ENCODE measurements at regions not wholly inside any gene's neighbourhood (a gene's known extent, or its start where the extent isn't known, plus 50 kb on each side); places are given as distances from the start of the nearest gene placed in this dataset.

DNA sequence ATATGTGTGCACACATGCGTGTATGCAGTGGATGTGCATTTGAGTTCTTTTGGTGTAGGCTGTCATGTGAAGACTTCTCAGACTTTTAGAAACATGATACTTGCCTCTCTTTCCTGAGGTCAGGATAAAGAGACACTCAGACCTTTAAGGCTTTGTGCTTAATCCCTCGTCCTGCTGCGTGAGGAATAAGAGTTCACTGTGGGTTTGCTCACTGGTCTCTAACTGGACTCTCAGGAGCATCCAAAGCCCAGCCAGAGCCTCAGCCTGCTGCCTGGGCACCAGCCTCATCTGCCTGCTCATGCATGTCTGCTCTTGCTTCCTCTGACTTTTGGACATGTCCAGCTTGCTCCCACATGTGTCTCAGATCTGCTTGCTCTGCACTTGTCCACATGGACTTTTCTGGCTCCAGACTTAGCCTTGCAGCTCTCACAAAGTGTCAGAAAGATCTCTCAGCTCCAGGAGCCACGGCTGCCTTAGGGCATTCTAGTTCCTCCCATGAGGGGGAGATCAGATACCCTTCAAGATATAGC lies 65.1 kb upstream of the ZNF366 start:
- no peak overlapping the region for H3K4me3 ChIP-seq
- H3K36me3 Mint-ChIP-seq: peaks cover 4% of the 10 kb centered on the region
- TF ChIP-seq EZH2 (IDR thresholded peaks at IDR 0.05) (no peak), EZH2phosphoT487 (IDR thresholded peaks at IDR 0.05) (no peak)
- TF ChIP-seq, protein P1, sequence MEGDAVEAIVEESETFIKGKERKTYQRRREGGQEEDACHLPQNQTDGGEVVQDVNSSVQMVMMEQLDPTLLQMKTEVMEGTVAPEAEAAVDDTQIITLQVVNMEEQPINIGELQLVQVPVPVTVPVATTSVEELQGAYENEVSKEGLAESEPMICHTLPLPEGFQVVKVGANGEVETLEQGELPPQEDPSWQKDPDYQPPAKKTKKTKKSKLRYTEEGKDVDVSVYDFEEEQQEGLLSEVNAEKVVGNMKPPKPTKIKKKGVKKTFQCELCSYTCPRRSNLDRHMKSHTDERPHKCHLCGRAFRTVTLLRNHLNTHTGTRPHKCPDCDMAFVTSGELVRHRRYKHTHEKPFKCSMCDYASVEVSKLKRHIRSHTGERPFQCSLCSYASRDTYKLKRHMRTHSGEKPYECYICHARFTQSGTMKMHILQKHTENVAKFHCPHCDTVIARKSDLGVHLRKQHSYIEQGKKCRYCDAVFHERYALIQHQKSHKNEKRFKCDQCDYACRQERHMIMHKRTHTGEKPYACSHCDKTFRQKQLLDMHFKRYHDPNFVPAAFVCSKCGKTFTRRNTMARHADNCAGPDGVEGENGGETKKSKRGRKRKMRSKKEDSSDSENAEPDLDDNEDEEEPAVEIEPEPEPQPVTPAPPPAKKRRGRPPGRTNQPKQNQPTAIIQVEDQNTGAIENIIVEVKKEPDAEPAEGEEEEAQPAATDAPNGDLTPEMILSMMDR (IDR thresholded peaks at IDR 0.05): no peak
- H3K27ac ChIP-seq: no peak overlapping the region
- DNase-seq (ENCODE audit: low spot score): peak; percentile 66
- no peaks in the 10 kb centered on the region for H4K20me1 ChIP-seq (ENCODE audit: low read depth)
- no peaks in the 10 kb centered on the region for H3K36me3 ChIP-seq
- H3K4me1 Mint-ChIP-seq: peaks cover 18% of the 10 kb centered on the region
- peaks cover 13% of the 10 kb centered on the region for H3K27me3 ChIP-seq
- peak overlapping the region; percentile 48 for H3K27ac Mint-ChIP-seq
- no peaks in the 10 kb centered on the region for H3K9me3 ChIP-seq (ENCODE audit: low read depth)
- peaks cover 10% of the 10 kb centered on the region for H3K4me1 ChIP-seq
- H2AFZ ChIP-seq (replicated peaks): no peak overlapping the region
- no peaks in the 10 kb centered on the region for H3F3A ChIP-seq (ENCODE audit: low read depth)
- peaks cover 8% of the 10 kb centered on the region for H3K9me3 Mint-ChIP-seq
- H3K4me2 ChIP-seq: peak overlapping the region; percentile 24
- no peak overlapping the region for H3K4me3 Mint-ChIP-seq
- no peaks in the 10 kb centered on the region for H3K79me2 ChIP-seq (ENCODE audit: low read depth)
- H3K9ac ChIP-seq: no peak overlapping the region
- H3K27me3 Mint-ChIP-seq (ENCODE audit: insufficient read depth, low read depth): peaks cover 4% of the 10 kb centered on the region

DNA sequence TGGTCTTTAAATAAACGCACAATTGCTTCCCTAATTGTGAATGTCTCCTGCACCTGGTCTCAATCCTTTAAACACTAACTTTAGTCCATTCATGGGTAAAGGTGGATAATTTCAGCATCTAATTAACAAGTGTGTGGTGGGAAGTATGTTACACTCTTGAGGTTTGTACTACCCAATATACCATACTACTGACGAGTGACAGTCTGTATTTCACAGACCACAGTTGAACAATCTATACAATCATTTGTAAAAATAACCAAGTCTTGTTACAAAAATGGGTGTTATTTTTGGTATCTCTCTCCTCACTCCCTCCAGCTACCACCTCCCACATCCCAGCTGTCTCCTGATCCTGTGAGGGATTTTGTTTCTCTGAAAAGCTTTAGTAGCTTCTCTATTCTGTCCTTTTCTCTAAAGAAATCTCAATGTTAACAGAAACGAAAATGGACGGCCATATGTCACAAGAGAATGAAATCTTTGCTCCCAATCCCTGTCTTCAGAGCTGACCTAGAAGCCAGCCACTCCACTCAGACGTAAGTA lies 62.3 kb upstream of the ZNF366 start:
- Histone ChIP-seq H4K20me1 (ENCODE audit: low read depth) (no peaks in the 10 kb centered on the region), H2AFZ (replicated peaks) (no peak overlapping the region), H3K4me2 (no peak overlapping the region), H3K27ac (no peak overlapping the region), H3K36me3 (no peaks in the 10 kb centered on the region), H3K27me3 (peaks cover 13% of the 10 kb centered on the region), H3K9me3 (ENCODE audit: low read depth) (no peaks in the 10 kb centered on the region), H3K4me1 (peaks cover 10% of the 10 kb centered on the region), H3F3A (ENCODE audit: low read depth) (no peaks in the 10 kb centered on the region), H3K4me3 (no peak overlapping the region), H3K9ac (no peak overlapping the region), H3K79me2 (ENCODE audit: low read depth) (no peaks in the 10 kb centered on the region)
- H3K4me1 Mint-ChIP-seq: peaks cover 25% of the 10 kb centered on the region
- H3K27me3 Mint-ChIP-seq (ENCODE audit: insufficient read depth, low read depth): peaks cover 2% of the 10 kb centered on the region
- H3K9me3 Mint-ChIP-seq: no peaks in the 10 kb centered on the region
- no peak for DNase-seq (ENCODE audit: low spot score)
- no peak for TF ChIP-seq EZH2phosphoT487 (IDR thresholded peaks at IDR 0.05)
- TF ChIP-seq, protein P1 (IDR thresholded peaks at IDR 0.05): no peak
- no peak for TF ChIP-seq EZH2 (IDR thresholded peaks at IDR 0.05)
- no peak overlapping the region for H3K27ac Mint-ChIP-seq
- H3K4me3 Mint-ChIP-seq: no peak overlapping the region
- no peaks in the 10 kb centered on the region for H3K36me3 Mint-ChIP-seq

DNA sequence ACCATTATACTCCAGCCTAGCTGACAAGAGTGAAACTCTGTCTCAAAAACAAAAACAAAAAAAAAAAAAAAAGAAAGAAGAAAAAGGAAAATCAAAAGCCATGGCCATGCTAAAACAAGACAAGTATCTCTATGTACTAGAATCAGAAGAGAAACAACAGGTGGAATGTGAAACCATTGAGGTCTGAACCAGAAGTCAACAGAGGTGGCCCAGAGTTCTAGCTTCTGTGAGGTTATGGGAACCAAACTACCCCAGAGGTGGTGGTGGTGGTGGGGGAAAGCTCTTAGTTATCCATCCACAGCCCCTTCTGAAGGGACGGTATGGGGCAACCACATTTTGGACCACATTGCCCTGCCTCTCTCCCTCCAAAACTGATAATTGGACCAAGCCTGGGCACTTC lies 59.5 kb upstream of the ZNF366 start:
- no peaks in the 10 kb centered on the region for H3F3A ChIP-seq (ENCODE audit: low read depth)
- no peak overlapping the region for H3K27ac ChIP-seq
- no peak overlapping the region for H3K4me2 ChIP-seq
- peaks cover 4% of the 10 kb centered on the region for H3K9me3 Mint-ChIP-seq
- peaks cover 15% of the 10 kb centered on the region for H3K4me1 Mint-ChIP-seq
- H2AFZ ChIP-seq (replicated peaks): no peak overlapping the region
- H3K27me3 Mint-ChIP-seq (ENCODE audit: insufficient read depth, low read depth): peaks cover 4% of the 10 kb centered on the region
- H3K9ac ChIP-seq: no peak overlapping the region
- no peak for DNase-seq (ENCODE audit: low spot score)
- H3K36me3 ChIP-seq: no peaks in the 10 kb centered on the region
- no peak overlapping the region for H3K27ac Mint-ChIP-seq
- no peak overlapping the region for H3K4me3 ChIP-seq
- H4K20me1 ChIP-seq (ENCODE audit: low read depth): no peaks in the 10 kb centered on the region
- H3K79me2 ChIP-seq (ENCODE audit: low read depth): no peaks in the 10 kb centered on the region
- no peaks in the 10 kb centered on the region for H3K9me3 ChIP-seq (ENCODE audit: low read depth)
- H3K36me3 Mint-ChIP-seq: no peaks in the 10 kb centered on the region
- no peaks in the 10 kb centered on the region for H3K27me3 ChIP-seq
- no peak overlapping the region for H3K4me3 Mint-ChIP-seq
- H3K4me1 ChIP-seq: peaks cover 1% of the 10 kb centered on the region
- TF ChIP-seq EZH2 (IDR thresholded peaks at IDR 0.05) (no peak), EZH2phosphoT487 (IDR thresholded peaks at IDR 0.05) (no peak)
- TF ChIP-seq, protein P1 (IDR thresholded peaks at IDR 0.05): no peak
